GM19468 (cell line): ENCODE measurements at regions not wholly inside any gene's neighbourhood (a gene's known extent, or its start where the extent isn't known, plus 50 kb on each side); places are given as distances from the start of the nearest gene placed in this dataset.
"Not testable (repeated sequence)": the region's sequence is repeated elsewhere in the genome, so short reads cannot be mapped to it uniquely, and the experiment has no call there.

ENCODE experiments used
- ATAC-seq: cut with Tn5 transposase; IDR thresholded peaks from one replicate; pipeline ENCODE4 v1.9.1; 2021; ENCODE audit warnings: mild to moderate bottlenecking, moderate library complexity, moderate number of reproducible peaks; ENCODE audit not compliant: unreplicated experiment; ENCODE audit errors: extremely low read depth

- no peak for ATAC-seq
These were observed 647.1 kb upstream of the CRIM1 start for GRCh38 chr2:35708411-35708923.

GRCh38 chr2:35688309-35688708, 667.3 kb upstream of the CRIM1 start:
- ATAC-seq, result no peak

GRCh38 chr2:35651688-35652323, 703.8 kb upstream of the CRIM1 start:
- ATAC-seq, result no peak

DNA sequence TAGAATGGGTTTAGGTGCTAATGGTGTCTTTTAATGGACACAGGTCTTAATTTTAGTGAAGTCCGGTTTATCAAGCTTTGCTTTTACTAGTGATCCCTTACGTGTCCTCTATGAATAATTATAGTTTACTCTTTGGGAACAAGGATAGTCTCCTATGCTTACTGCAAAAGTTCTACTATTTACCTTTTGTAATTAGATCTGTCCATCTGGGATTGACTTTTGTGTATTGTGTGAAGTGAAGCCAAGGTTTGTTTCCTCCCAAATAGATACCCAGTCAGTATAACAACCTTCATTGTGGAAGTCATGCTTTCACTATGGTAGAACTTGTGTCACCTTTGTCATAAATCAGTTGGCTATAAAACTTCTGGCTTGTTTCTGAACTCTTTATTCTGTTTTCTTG, 740.9 kb upstream of the CRIM1 start:
- no peak for ATAC-seq

GRCh38 chr2:35606394-35606793, 749.2 kb upstream of the CRIM1 start:
- no peak for ATAC-seq

DNA sequence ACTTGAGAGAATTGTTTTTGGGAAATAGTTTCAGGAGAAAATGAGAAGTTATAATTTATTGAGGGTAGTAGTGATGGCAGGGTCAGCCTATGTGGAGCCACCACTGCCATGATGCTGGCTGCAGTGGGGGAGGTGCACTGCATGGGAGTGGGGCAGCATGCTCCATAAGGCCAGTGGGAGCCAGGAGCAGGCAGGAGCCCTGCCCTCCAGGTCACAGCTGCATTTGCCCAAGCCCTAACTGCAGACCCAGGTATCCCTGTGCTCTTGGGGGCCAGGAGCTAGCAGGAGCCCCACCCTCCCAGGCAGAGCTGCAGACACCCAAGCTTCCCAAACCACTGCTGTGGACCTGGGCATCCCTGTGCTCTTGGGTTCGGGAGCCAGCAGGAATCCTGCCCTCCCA, 757.3 kb upstream of the CRIM1 start:
- no peak for ATAC-seq

DNA sequence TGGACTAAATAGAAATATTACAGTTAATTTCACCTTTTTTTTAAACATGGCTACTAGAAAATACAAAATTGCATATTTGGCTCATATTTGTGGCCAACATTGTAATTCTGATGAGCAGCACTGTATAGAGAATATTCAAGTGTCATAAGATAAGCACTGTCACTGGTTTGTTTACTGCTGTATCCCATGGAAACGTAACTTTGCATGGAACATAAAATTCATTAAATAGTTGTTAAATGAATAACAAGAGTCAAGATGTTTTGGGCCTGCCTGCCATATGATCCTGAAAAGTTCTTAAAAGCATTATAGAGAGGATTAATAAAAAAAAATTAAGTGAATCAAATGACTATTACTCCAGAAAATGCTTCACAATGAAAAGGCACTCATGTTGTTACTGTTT, 763.7 kb upstream of the CRIM1 start:
- ATAC-seq, result no peak

- ATAC-seq, result no peak
These were observed 769.6 kb upstream of the CRIM1 start for GRCh38 chr2:35585972-35586371.

DNA sequence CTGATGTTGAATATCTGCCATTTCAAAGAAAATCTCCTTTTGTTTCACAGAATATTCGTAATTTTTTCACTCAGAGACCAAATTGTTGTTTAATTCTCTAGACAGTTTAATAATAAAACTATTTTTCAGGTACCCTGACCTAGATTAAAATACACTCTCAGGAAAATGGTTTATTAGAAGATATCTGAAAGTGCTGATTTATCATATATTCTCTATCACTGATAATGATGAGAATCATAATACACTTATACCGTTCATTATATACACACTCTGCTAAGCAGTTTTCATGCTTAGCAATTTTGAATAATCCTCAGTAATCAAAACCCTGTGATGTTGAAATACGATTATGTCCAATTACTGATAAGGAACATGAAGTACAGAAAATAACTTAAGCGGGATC, 772.9 kb upstream of the CRIM1 start:
- no peak for ATAC-seq

- ATAC-seq, result no peak
These were observed 774.6 kb upstream of the CRIM1 start for GRCh38 chr2:35580956-35581355.

GRCh38 chr2:35568574-35568973, 787.0 kb upstream of the CRIM1 start:
- ATAC-seq, result not testable (repeated sequence)

DNA sequence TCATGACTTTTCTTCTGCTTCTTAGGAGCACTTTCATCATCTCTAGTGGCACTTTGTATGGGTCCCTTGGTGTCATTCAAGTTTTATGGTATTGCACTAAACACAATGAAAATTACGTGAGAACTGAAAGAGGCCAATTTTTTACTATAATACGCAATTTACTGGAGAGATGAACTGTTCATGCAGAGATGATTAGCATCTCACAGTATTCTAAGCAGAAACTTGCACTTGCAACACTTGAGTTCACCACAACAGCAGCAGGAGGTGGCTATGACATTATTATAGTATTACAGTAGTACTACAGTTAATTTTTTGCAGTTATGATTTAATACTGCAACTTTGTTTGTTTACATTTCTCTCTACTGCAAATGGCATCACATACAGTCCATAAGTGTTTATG, 793.1 kb upstream of the CRIM1 start:
- no peak for ATAC-seq

DNA sequence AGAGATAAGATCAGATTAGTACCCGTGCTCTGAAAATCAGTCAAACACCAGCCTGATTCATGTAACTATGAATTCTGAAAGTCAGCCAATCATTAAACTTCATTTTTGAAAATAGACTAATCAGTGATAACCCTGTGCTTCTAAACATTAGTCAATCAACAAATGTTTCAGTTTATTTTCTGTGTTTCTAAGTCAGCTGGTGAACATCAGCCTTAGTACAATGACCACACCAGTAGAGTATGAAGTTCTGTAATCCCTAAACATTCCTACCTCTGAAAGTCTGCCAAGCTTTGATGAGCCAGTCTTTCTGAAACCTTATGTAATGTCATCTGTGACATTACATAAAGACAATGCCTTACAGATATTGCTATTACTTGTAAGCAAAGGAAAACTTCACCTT, 807.4 kb upstream of the CRIM1 start:
- ATAC-seq, result no peak

DNA sequence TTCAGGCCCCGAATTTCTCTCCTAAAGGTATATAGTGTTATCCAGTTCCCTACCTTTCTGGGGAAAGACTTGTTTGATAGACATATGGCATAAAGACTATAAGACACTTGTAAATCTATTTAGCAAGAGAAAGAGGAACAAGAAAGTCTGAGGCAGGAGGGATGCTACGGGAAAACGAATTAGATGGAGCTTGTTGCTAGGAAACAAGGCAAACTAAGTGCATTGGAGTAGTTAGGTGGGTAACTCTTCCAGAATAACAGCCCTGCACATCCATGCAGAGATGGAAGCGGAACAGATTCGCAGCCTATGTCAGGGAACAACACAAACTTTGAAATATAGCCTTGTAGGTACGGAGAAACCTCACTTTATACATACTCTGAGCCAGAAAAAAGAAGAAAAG, 810.3 kb upstream of the CRIM1 start:
- ATAC-seq, result no peak

GRCh38 chr2:35538796-35539195, 816.8 kb upstream of the CRIM1 start:
- ATAC-seq, result no peak

DNA sequence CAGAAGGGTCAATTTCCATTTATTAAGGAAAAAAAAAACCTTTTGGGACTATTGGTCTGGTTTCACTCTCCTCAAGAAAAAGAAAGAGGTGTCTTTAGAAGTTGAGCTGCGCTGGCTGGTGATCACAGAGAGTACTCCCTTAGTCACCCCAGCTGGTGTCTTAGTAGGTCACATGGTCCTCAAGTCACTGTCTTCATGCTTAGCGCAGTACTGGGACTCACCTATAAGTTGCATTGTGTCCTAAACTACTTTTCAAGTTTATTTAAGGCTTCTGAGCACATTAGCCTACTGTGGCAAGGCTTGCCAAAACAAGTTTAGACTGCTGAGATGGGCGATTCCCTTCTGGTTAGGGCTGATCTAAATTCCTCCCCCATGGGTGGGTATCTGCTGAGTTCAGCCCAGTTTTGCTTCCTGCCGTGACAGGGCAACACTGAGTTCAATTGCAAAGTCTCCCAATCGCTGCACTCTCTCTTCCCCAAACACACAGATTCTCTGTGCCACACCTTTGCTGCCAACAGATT, 824.9 kb upstream of the CRIM1 start:
- ATAC-seq, result no peak

- ATAC-seq, result no peak
These were observed 828.8 kb upstream of the CRIM1 start for GRCh38 chr2:35526741-35527140.

DNA sequence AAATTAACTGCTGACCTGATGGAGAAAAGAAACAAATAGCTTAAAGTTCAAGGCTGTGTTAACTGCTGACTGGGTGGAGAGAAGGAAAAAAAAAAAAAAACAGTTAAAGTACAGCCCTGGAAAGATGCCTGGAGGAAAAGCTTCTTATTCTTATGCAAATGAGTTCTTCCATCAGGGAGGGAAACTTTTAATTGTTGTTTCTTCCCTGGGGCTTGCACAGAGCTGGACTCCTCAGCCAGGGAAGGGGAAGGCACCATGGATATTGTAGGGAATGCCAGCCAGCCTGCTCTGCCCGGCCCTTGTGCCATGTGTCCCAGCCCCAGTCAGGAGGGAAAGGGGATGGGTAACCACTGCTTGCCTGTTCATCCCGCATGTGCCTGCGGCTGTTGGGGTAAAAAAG, 833.1 kb upstream of the CRIM1 start:
- ATAC-seq, result no peak

DNA sequence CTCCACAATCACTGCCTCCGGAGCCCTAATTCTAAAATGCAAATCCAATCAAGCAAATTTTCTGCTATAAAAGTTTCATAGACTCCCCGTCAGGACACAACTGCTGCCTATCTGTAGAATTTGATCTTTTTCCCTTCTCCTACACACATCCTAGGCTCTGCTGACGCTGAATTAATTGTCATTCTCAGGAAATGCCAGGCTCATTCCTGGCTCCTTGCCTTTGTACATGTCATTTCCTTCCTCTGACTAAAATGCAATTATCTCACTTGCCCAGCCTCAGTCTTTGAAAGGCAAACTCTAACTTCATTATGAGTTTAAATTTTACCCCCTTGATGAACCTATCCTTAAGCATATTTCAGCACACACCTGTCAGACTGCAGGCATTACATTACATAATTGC, 844.9 kb upstream of the CRIM1 start:
- ATAC-seq, result no peak

GRCh38 chr2:35508601-35509000, 847.0 kb upstream of the CRIM1 start:
- ATAC-seq, result no peak

DNA sequence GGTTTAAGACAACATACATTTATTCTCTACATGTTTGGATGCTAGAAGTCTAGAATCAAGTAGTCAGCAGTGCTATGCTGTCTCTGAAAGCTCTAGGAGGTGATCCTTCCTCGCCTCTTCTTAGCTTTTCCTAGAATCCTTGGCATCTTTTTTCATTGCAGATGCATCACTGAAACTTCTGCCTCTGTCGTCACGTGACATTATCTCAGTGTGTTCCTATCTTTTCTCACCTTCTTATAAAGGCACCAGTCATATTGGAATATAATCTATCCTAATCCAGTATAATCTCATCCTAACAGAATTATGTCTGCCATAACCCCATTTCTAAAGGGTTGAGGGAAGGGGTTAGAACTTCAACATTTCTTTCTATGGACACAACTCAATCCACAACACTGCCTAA, 851.2 kb upstream of the CRIM1 start:
- no peak for ATAC-seq

- no peak for ATAC-seq
These were observed 851.8 kb upstream of the CRIM1 start for GRCh38 chr2:35503738-35504199.
